WTC11 (cell line): ENCODE measurements at regions not wholly inside any gene's neighbourhood (a gene's known extent, or its start where the extent isn't known, plus 50 kb on each side); places are given as distances from the start of the nearest gene placed in this dataset.
A peak's percentile ranks its signal among the peaks of the same experiment; 100 is the strongest.

Source experiments
- CDX4 ChIP-seq: fragments of 250-450 bp; sonication (Bioruptor Pico); IDR thresholded peaks from 2 replicates; pipeline ENCODE4 v1.9.0; 2021; ENCODE audit warnings: moderate library complexity, mild to moderate bottlenecking, inconsistent platforms, borderline replicate concordance
- CTCF ChIP-seq: fragments of 200-600 bp; IDR thresholded peaks from 2 replicates; pipeline ENCODE4 v1.8.0; 2022; ENCODE audit warnings: antibody characterized with exemption
- E2F4 ChIP-seq: sonication (generic); formaldehyde crosslinking; IDR thresholded peaks from 2 replicates; pipeline ENCODE4 v1.8.1; 2022; ENCODE audit warnings: low read depth, mild to moderate bottlenecking, moderate library complexity, missing genetic modification reagents, borderline replicate concordance
- HMGA2 ChIP-seq: fragments of 250-450 bp; sonication (Bioruptor Pico); IDR thresholded peaks from 2 replicates; pipeline ENCODE4 v1.4.0; 2021; ENCODE audit warnings: mild to moderate bottlenecking, moderate library complexity
- MAX ChIP-seq: sonication (generic); formaldehyde crosslinking; IDR thresholded peaks from 2 replicates; pipeline ENCODE4 v1.8.0; 2022; ENCODE audit warnings: mild to moderate bottlenecking, missing genetic modification reagents
- PREB ChIP-seq: sonication (generic); formaldehyde crosslinking; IDR thresholded peaks from 2 replicates; pipeline ENCODE4 v1.8.1; 2022; ENCODE audit warnings: mild to moderate bottlenecking, missing genetic modification reagents, moderate library complexity, borderline replicate concordance
- ZBTB21 ChIP-seq: sonication (generic); formaldehyde crosslinking; IDR thresholded peaks from 2 replicates; pipeline ENCODE4 v1.8.1; 2023; ENCODE audit warnings: mild to moderate bottlenecking, missing genetic modification reagents, borderline replicate concordance
- ZNF263 ChIP-seq: sonication (generic); formaldehyde crosslinking; IDR thresholded peaks from 2 replicates; pipeline ENCODE4 v1.8.1; 2022; ENCODE audit warnings: low read depth, mild to moderate bottlenecking, moderate library complexity, missing genetic modification reagents
- ZNF281 ChIP-seq: sonication (generic); formaldehyde crosslinking; IDR thresholded peaks from 2 replicates; pipeline ENCODE4 v1.8.0; 2023; ENCODE audit warnings: mild to moderate bottlenecking, missing genetic modification reagents

- TF ChIP-seq HMGA2 = no peak
- TF ChIP-seq CTCF = peak; percentile 55
- no peak for TF ChIP-seq ZBTB21
- TF ChIP-seq CDX4 (CRISPR knock-in tag) = no peak
- TF ChIP-seq MAX = no peak
- no peak for TF ChIP-seq ZNF281 (CRISPR knock-in tag)
- no peak for TF ChIP-seq E2F4 (CRISPR knock-in tag)
- no peak for TF ChIP-seq PREB (CRISPR knock-in tag)
- TF ChIP-seq ZNF263 (CRISPR knock-in tag) = no peak
These were observed 556.5 kb upstream of the NR3C2 start for GRCh38 chr4:148998719-148999118.
